Spleen (tissue), 11 donors: ENCODE measurements at regions not wholly inside any gene's neighbourhood (a gene's known extent, or its start where the extent isn't known, plus 50 kb on each side); places are given as distances from the start of the nearest gene placed in this dataset.

ENCODE experiments used
- DNase-seq: peaks from one replicate; pipeline ENCODE4 v3.0.0-alpha.2; 2020
- H3K27ac ChIP-seq, 8 donors: fragments of 200-600 bp; sonication (generic) in 7 of 8; 1 replicate in 4 of 8; 2 replicates in 4 of 8; pipeline versions ENCODE4 v1.5.0 to v1.8.0; 2016 to 2021; ENCODE audit warnings: inconsistent platforms in 4 of 8, mild to moderate bottlenecking in 4 of 8, moderate library complexity in 1 of 8
- H3K27me3 ChIP-seq, 7 donors: fragments of 200-600 bp; sonication (generic) in 6 of 7; replicated peaks in 1 of 7; 1 replicate in 4 of 7; 2 replicates in 3 of 7; pipeline versions ENCODE4 v1.5.0 to v1.8.0; 2016 to 2021; ENCODE audit warnings: inconsistent platforms in 3 of 7, mild to moderate bottlenecking in 1 of 7
- H3K36me3 ChIP-seq, 6 donors: fragments of 200-600 bp; sonication (generic) in 5 of 6; 1 replicate in 4 of 6; 2 replicates in 2 of 6; pipeline versions ENCODE4 v1.5.0 to v1.8.0; 2016 to 2021; ENCODE audit warnings: inconsistent platforms in 2 of 6
- H3K4me1 ChIP-seq, 6 donors: fragments of 200-600 bp; sonication (generic) in 5 of 6; 1 replicate in 3 of 6; 2 replicates in 3 of 6; pipeline versions ENCODE4 v1.5.0 to v1.8.0; 2016 to 2021; ENCODE audit warnings: inconsistent platforms in 3 of 6
- H3K4me3 ChIP-seq, 8 donors: fragments of 200-600 bp; sonication (generic) in 7 of 8; 1 replicate in 4 of 8; 2 replicates in 4 of 8; pipeline versions ENCODE4 v1.5.0 to v1.8.0; 2016 to 2021; ENCODE audit warnings: inconsistent platforms in 4 of 8, mild to moderate bottlenecking in 4 of 8, moderate library complexity in 2 of 8
- H3K9me3 ChIP-seq, 8 donors: fragments of 200-600 bp; sonication (generic) in 7 of 8; 1 replicate in 4 of 8; 2 replicates in 4 of 8; pipeline versions ENCODE4 v1.5.0 to v1.8.0; 2016 to 2021; ENCODE audit warnings: inconsistent platforms in 4 of 8
- CTCF ChIP-seq, 11 experiments: fragments of 200-600 bp in 7 of 11; fragments of 450-650 bp in 4 of 11; sonication (generic) in 4 of 11; IDR thresholded peaks in 8 of 11; conservative IDR thresholded peaks in 3 of 11; 1 replicate in 7 of 11; 2 replicates in 4 of 11; pipeline versions ENCODE4 v1.4.0 to v1.8.0; 2016 to 2021; ENCODE audit warnings: antibody characterized with exemption in 11 of 11, inconsistent platforms in 4 of 11, mild to moderate bottlenecking in 1 of 11
- POLR2A ChIP-seq, 3 donors: fragments of 450-650 bp; IDR thresholded peaks; one replicate each; pipeline ENCODE4 v1.5.1; 2017; ENCODE audit warnings: antibody characterized with exemption in 3 of 3, mild to moderate bottlenecking in 1 of 3
- POLR2AphosphoS5 ChIP-seq, 3 donors: sonication (generic); formaldehyde crosslinking; IDR thresholded peaks; one replicate each; pipeline ENCODE4 v1.5.1; 2017; ENCODE audit warnings: antibody characterized with exemption in 3 of 3
- WGBS, 5 donors: extraction: QIAGEN DNeasy Blood & Tissue Kit in 3 of 5; methylation state at CpG; one replicate each; pipeline versions ENCODE4 v1.1.5 to v1.1.7; 2013 to 2018; 5-methylcytosine and 5-hydroxymethylcytosine counted together
- intact Hi-C: fragments of 100-400 bp; cut with DNase I; formaldehyde crosslinking; loops from one replicate; pipeline ENCODE4 v1.15.0; 2023; ENCODE audit warnings: low total_unique reads
- donor health status: healthy with polysubstance abuse.
- donor health status: DM: no; HTN: no; CAD: no; lungs with moderate emphysema.
- donor health status: DM: no; HTN: no; CAD: no.
- donor health status: Bipolar disorder and iron deficiency.
- donor health status: healthy.
- donor health status: DM: no; HTN: no; CAD: no.
- donor health status: DM: yes; HTN: yes; CAD: no.

- no peak for DNase-seq
- Histone ChIP-seq H3K4me3 (no peak overlapping the region), H3K27ac (no peak overlapping the region), H3K9me3 (peaks cover 0 to 21% (median 13%) of the 10 kb centered on the region in 8 donors), H3K4me1 (no peaks in the 10 kb centered on the region), H3K27me3 (no peaks in the 10 kb centered on the region), H3K36me3 (no peaks in the 10 kb centered on the region)
- WGBS, 5 donors, result 70 to 86% (median 79%) methylated on average over 1 of the region's 1 CpG
- TF ChIP-seq CTCF (IDR thresholded peaks at IDR 0.05 in 8 of 11, conservative IDR thresholded peaks at IDR 0.05 in 3 of 11) (no peak), POLR2A (IDR thresholded peaks at IDR 0.05) (no peak), POLR2AphosphoS5 (IDR thresholded peaks at IDR 0.05) (no peak)
- intact Hi-C loops, result no loop called here
Observed at GRCh38 chr5:107168086-107168485, 502.7 kb downstream of the EFNA5 start.

- peaks cover 0 to 8% (median 4%) of the 10 kb centered on the region in 8 donors for H3K9me3 ChIP-seq
- 38 to 99% (median 45%) methylated on average over 2 of the region's 2 CpGs for WGBS, 5 donors
- intact Hi-C loops, result no loop called here
Observed at GRCh38 chr5:107165296-107165695, 505.4 kb downstream of the EFNA5 start.

GRCh38 chr5:107157809-107158208, 512.9 kb downstream of the EFNA5 start:
- peaks cover 0 to 3% (median 0%) of the 10 kb centered on the region in 8 donors for H3K9me3 ChIP-seq
- intact Hi-C loops, result no loop called here
- WGBS, 5 donors, result 83 to 98% (median 88%) methylated on average over 4 to 5 of the region's 5 CpGs
- no peak overlapping the region for H3K4me3 ChIP-seq
- H3K27ac ChIP-seq, result no peak overlapping the region
- H3K36me3 ChIP-seq, result no peaks in the 10 kb centered on the region
- DNase-seq, result no peak
- no peaks in the 10 kb centered on the region for H3K4me1 ChIP-seq
- no peaks in the 10 kb centered on the region for H3K27me3 ChIP-seq
- TF ChIP-seq POLR2AphosphoS5 (IDR thresholded peaks at IDR 0.05) (no peak), CTCF (IDR thresholded peaks at IDR 0.05 in 8 of 11, conservative IDR thresholded peaks at IDR 0.05 in 3 of 11) (no peak), POLR2A (IDR thresholded peaks at IDR 0.05) (no peak)

More at GRCh38 chr5:107165296-107165695, 505.4 kb downstream of the EFNA5 start:
- no peak overlapping the region for H3K27ac ChIP-seq
- H3K4me3 ChIP-seq, result no peak overlapping the region
- H3K36me3 ChIP-seq, result no peaks in the 10 kb centered on the region
- no peak for DNase-seq
- no peaks in the 10 kb centered on the region for H3K4me1 ChIP-seq
- no peaks in the 10 kb centered on the region for H3K27me3 ChIP-seq
- no peak for TF ChIP-seq POLR2AphosphoS5 (IDR thresholded peaks at IDR 0.05)
- no peak for TF ChIP-seq CTCF (IDR thresholded peaks at IDR 0.05 in 8 of 11, conservative IDR thresholded peaks at IDR 0.05 in 3 of 11)

GRCh38 chr5:107155707-107156106, 515.0 kb downstream of the EFNA5 start:
- TF ChIP-seq POLR2AphosphoS5 (IDR thresholded peaks at IDR 0.05), result no peak
- no peak for TF ChIP-seq POLR2A (IDR thresholded peaks at IDR 0.05)
- no peak for TF ChIP-seq CTCF (IDR thresholded peaks at IDR 0.05 in 8 of 11, conservative IDR thresholded peaks at IDR 0.05 in 3 of 11)
- no peaks in the 10 kb centered on the region for H3K27me3 ChIP-seq
- peaks cover 0 to 3% (median 0%) of the 10 kb centered on the region in 8 donors for H3K9me3 ChIP-seq
- H3K36me3 ChIP-seq, result no peaks in the 10 kb centered on the region
- H3K4me1 ChIP-seq, result no peaks in the 10 kb centered on the region
- no peak for DNase-seq
- WGBS, 5 donors, result 71 to 82% (median 74%) methylated on average over 4 of the region's 4 CpGs
- H3K27ac ChIP-seq, result no peak overlapping the region
- intact Hi-C loops, result no loop called here
- H3K4me3 ChIP-seq, result no peak overlapping the region
